GM21360 (cell line): ENCODE measurements at regions not wholly inside any gene's neighbourhood (a gene's known extent, or its start where the extent isn't known, plus 50 kb on each side); places are given as distances from the start of the nearest gene placed in this dataset.

Experiments used
- ATAC-seq: cut with Tn5 transposase; IDR thresholded peaks from one replicate; pipeline ENCODE4 v1.9.1; 2021; ENCODE audit warnings: mild to moderate bottlenecking, moderate library complexity; ENCODE audit not compliant: unreplicated experiment

DNA sequence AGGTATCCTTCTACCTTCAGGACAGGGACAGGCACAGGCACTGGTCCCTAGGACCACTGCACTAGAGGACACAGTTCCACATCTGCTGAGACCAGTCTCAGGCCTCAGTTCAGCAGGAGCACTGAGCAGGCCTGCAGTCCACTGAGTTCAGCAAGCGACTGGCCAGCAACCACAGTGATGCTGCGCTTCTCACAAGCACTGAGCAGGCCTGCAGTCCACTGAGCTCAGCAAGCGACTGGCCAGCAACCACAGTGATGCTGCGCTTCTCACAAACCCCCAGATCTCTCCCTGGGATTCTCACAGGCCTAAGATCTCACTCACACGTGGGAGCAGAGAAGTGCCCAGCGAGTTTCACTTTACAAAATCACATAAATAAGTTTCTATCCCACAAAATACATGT, 140.6 kb downstream of the IRS2 start:
- no peak for ATAC-seq

DNA sequence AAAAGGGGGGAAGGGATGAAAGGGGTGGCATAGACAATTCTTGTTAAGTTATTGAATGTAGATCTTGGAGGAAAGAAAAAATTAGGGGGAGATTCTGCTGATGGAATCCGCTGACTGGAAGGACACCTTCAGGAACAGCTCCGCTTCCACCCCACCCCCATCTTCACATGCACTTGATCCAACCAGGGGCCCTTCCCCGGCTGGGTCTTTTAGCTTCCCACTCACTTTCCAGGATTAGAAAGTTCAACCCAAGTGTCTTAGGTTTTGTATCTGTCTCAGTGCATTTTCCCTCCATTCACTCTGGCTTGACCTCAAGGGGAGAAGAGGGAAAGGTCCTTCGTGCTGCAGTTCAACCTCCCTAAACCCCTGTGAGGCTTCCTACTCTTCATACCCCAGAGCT, 141.4 kb downstream of the IRS2 start:
- no peak for ATAC-seq

DNA sequence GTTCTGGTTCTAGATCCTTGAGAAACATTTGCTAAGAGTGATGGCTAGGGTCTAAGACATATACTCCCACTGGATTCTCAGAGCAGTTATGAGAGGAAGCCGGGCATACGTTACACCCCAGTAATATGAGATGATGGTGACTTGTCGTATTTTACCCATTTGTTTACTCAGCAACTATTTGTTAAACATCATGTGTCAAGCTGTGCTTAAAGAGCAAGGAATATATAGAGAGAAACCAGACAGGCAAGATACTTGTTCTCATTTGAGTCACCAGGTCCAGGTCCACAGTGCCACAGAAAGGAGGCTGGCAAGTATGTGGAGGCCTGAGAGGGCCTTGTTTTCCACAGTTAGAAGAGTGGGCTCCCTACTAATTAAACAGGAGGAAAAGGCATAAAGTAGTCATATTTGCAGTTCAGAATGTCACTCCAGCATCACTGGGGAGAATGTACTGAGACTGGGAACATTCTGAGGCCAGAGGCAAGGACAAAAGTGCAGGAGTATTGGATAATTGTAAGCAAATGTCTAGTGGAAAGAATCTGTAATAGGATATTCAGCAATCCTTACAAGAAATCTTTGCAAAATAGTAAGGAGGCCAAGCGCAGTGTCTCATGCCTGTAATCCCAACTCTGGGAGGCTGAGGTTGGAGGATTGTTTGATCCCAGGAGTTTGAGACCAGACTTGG, 142.2 kb downstream of the IRS2 start:
- no peak for ATAC-seq

DNA sequence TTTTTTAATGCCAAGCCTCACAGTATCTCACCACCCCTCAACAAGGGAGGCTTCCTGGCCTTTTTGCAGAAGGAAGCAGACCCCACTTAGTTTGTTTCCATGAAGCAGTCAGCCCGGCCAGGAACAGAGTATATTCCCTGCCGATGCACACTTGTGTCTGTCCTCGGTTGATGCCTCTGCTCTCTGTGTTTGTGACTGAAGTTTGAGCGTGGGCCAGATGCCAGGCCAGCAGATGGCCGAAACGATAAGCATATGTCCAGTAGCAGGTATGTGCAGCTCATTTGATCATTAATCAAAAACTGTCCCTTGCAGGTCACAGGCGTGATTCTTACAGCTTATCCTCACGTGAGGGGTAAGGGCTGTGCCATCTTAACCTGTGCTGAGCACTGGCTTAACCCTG, 144.0 kb downstream of the IRS2 start:
- ATAC-seq, result no peak

DNA sequence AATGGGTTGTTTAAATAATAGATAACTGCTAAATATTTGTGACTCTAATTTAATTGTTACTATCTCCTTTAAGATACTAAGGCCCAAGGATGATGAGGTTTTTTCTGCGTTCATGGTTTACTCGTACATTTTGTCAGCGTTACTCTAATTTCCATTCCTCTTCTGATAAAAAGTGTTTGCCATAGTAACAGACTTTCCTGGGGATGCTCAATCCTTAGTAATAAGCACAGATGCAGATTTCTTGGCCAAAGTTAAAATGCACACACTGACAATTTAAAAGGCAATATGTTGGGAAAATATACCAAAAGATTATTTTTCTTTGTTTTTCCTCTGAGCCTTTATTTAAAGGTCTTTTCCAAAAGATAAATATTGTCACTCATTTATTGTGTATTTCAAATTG, 149.6 kb downstream of the IRS2 start:
- no peak for ATAC-seq

DNA sequence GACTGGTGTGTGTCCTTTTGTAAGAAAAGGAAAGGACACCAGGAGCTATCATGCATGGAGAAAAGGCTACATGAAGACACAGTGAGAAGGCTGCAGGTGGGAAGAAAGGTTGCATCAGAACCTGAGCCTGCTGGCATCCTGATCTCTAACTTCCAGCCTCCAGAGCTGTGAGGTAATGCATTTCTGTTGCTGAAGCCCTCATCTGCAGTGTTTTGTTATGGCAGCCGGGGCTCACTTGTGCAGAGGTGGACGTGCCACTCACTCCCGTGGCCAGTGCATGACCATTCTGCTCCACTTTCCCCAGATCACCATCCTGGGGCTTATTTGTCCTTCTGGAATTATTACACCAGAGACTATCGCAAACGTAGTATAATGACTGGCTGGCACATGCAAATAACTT, 155.3 kb downstream of the IRS2 start:
- no peak for ATAC-seq

DNA sequence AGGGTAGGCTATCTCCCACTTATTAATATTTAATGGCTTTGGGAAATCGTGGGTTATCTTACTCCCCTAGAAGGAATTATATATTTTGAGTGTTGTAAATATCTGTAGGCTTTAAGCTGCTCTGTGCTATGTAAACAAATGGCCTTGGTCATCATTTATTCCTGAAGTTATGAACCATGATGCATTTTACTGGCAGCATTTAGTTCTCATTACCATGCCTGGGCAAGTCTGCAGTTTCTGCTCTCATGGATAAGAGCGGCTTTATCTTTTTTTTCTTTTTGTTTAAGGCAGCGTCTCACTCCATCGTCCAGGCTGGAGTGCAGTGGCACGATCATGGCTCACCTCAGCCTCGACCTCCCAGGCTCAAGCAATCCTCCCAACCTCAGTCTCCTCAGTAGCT, 156.1 kb downstream of the IRS2 start:
- ATAC-seq, result no peak

DNA sequence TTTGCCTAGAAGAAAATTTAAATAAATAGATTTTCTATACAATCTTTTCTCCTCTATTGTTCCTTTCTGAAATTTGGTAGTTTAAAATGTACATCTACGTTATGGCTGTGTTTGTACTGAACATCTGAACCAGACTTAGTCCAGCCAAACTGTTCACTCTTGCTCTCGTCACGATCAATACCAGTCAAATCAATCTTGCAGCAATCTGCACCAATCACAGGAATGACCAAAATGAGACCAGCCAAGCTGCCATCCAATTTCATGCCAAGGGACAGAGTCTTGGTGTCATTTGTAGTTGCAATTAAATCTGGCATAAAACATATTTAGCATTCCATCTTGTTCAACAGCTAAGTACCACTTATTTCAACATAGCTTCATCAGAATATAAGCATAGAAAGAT, 156.6 kb downstream of the IRS2 start:
- no peak for ATAC-seq

DNA sequence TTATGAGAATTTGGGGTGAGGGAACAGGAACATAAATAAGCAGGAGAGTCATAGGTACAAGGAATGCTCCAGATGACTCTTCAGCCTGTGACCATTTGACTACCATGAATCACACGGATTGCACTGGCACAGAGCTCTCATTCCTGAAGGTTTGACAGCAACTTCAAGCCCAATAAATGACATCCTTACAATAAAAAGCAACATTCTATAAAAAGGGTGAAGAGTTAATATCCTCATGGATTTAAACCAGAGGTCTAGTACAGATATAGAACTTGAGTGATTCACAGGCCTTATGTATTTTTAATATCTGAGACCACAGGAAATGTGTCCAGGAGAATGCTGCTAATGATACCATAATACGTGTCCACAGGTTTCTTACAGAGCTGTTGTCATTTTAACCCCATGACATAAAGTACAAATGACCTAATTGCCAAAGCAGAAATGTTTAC, 158.1 kb downstream of the IRS2 start:
- no peak for ATAC-seq

DNA sequence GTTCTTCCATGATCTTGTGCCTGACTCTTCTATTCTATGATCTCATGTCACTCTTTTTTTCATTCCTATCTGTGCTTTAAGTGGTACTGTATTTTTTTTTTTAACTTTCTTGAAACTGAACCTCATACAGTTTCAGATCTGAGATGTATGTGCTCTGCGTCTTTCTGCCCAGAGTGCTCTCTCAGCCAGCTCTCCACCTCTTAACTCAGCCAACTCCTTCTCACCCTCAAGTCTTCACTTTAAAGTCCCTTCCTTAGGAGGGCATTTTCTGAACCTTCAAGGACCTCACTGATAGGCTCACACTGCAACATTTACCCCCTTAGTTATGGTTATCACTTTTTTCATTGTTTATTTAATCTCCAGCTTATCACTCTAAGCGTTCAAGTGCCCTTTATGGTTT, 158.7 kb downstream of the IRS2 start:
- ATAC-seq, result no peak

DNA sequence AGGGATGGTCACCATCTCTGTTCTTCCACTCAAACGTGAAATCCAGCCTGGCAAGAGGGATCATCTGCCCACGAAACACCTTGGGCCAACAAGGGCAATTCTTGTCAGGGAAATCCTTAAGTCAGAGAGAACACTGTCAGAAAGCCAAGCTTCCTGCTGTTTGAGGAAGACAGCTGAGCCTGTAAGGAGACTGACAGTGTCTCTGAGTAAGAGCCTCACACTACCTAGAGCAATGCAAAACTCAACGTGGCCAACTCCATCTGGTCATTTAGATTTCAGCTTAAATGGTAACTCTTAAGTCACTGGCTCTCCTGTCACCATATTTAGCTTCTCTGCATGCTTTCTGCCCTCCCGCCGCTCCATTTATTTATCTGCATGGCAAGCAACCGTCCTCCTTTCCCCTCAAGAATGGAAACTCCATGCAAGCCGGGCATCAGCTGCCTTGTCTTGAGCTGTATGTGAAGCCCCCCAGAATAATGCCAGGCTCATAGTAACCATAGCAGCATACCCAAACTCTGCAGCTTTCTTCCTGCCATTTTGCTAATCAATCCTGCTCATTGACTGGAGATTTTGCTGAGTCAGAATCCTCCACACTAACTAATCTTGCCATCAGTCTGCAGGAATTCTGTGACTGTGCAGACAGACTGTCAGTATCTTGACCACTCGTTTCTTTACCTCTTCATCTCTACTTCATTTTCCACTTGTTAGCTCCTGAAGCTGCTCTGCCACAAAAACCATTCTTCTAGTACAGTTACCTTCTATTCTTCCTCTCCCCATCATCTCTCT, 159.8 kb downstream of the IRS2 start:
- no peak for ATAC-seq

DNA sequence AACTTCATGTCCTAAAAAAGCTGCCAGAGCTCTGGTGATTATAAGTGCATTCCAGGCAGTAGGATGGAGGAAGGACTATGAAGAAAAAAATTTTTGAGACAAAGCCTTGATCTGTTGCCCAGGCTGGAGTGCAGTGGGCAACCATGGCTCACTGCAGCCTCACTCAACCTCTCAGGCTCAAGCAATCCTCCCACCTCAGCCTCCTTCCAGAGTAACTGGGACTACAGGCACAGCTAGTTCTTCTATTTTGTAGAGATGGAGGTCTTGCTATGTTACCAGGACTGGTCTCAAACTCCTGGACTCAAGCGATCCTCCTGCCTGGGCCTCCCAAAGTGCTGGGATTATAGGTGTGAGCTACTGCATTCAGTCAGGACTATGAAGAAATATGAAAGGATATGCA, 161.2 kb downstream of the IRS2 start:
- ATAC-seq, result no peak

DNA sequence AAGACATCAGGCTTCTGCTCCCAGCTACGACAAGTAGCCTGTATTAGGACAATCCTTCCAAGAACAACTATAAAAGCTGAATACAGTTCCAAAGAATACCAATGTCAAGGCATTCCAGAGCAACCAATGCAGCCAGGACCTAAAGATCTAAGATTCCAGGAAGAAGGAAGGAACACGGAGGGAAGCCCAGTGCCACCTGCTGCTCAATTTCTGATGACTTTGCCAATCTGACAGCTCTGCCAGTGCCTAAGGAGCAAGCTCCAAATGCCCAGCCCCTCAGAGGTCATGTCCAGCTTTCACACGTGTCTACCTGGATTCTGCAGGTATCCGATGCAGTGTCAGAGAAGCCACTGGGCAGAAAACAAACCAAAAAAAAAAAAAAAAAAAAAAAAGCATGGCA, 164.4 kb downstream of the IRS2 start:
- ATAC-seq, result no peak

DNA sequence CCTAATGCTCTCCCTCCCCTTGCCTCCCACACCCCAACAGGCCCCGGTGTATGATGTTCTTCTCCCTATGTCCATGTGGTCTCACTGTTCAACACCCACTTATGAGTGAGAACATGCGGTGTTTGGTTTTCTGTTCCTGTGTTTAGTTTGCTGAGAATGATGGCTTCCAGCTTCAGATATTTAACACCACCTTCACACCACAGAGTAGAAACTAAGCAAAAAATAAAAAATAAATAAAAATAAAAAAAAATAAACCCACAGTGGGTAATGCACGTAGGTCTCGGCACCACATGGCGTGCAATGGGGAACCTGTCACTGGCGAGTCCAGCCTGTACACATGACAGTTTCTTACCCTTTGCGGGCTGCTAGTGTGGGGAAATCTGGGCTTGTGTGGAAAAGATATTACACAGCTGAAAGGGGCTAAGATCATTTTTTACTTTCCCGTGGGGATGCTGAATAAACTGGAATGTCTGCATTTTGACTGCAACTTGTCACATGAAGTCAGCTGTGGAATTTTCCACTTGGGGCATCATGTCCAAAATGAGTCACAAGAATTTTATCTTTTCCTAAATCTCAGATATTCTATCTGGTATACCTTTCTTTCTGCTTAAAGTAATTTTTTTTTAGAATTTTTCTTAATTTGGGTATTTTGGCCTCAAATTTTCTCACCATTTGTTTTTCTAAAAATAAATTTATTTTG, 170.5 kb downstream of the IRS2 start:
- ATAC-seq, result no peak

DNA sequence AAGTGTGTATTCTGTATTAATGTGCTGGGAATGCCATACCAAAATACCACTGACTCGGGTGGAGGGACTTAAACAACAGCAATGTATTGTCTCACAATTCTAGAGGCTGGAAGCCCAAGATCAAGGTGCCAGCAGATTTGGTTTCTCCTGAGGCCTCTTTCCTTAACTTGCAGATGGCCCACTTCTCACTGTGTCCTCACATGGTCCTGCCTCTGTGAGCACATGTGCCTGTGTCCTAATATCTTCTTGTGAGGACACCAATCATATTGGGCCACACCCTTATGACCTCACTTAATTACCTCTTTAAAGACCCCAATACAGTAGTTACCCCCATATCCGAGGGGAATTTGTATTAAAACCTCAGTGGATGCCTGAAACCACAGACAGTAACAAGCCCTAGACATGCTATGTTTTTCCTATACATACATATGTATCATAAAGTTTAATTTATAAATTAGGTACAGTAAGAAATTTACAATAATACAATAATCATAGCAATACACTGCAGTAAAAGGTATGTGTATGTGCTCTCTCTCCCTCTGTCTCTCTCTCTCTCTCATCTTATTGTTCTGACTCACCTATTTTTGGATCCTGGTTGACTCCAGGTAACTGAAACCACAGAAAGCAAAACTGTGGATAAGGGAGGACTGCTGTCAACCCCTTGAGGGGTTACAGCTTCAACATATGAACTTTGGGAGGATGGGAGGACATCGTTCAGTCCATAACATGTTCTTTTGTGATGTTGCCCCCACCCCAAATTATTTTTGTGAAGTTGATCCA, 174.3 kb downstream of the IRS2 start:
- no peak for ATAC-seq

DNA sequence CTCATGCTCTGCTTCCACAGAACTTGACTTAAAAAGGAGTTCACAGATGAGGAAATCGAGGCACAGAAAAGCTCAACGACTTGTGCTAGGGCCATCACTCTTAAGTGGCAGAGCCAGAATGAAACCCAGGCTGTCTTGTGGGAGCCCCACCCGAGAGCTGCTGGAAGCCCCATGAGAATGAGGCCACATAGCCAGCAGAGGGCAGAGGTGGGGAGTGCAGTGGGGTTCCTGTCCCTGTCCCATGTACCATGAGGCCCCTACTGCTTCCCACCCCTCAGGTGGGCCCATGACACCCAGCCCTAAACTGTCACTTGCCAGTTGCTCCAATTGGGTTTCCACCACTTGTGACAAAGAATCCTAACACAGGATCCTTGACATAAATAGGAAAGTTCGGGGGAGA, 175.9 kb downstream of the IRS2 start:
- no peak for ATAC-seq

DNA sequence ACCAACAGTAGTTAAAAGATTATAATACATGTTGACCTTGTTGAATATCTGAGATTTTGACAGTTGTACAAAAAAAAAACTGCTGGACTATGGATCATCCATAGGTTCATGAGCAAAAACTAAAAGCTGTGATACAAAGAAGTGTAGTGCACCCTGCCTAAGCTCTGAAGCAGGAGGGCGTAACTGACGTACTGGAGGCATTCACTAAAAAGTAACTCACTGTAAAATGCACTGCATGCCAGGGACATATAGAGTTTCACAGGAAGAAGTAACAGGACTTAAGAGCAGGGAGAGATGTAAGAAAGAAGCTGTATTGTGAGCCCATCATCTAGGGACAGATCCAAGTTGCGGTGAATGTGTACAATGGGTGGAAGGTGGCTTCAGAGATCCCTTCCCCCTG, 177.9 kb downstream of the IRS2 start:
- ATAC-seq, result no peak

DNA sequence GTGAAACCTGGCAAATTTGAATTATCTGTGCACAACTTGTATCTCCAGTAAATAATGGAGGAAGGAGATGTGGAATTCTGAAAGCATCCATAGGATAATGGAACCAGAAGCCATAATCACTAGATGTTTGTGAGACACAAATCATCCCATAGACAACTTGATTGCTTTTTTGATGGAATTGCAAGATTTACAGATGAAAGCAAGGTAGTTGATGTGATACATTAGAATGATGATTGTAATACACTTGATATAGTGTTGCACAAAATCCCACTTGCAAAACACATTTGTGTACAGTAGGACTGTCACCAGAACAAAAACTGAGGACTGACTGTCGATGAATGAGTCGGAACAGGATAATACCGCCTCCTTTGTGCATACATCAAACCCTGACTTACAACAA, 178.3 kb downstream of the IRS2 start:
- no peak for ATAC-seq

DNA sequence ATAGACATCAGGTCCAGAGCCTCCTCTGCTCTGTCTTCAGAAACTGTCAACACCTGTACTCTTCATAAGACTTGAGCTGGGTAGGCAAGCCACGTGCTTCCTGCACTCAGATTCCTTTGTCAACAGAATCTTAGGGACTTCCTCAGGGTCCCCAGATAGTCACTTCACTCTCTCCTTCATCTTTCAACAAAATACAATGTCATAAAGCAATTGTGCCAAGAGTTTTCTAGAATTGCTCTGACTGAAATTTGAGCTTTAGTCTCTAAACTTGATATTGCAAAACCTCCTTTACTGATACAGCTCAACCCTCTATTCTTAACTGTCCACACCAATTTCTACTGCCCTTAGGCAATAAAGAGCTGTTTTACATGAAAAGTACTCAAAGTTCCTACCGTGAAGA, 179.9 kb downstream of the IRS2 start:
- no peak for ATAC-seq

DNA sequence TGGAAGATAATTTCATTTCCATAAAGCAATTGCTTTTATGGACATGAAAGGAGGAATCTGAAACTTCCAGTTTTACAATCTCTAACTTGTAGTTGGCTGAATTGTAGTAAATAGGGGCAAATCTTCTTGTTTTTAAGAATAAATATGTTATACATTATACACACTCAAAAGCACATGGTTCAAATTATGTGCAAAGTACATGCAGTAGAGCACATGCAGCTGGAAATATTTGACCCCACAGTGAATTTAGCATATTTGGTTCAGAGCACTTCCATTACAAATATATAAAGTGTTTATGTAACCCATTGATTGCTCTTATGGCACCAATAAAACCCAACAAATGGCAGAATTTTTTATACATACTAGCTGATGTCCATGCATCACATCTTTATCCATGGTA, 180.5 kb downstream of the IRS2 start:
- no peak for ATAC-seq

DNA sequence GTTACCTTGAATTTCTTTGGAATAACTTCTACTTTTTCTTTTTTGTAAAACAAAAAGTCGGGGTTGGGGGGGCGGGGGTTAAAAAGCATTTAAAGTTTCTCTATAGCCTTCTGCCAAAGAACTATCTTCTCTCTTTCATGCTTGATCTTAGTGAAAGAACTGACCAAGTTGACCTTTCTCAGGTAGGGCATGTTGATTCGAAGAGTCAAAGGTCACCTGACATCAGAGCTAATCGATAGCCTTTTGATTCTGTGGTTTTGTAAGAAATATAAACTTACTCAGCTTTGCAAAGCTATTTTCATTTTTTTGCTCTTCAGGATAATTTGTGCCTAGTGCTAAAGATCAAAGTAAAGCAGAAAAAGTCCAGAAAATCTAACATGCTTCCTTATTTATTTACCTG, 181.5 kb downstream of the IRS2 start:
- no peak for ATAC-seq
